ENCODE measurements at regions not wholly inside any gene's neighbourhood (a gene's known extent, or its start where the extent isn't known, plus 50 kb on each side); places are given as distances from the start of the nearest gene placed in this dataset.

GRCh38 chr21:28644762-28645161 is 347.9 kb downstream of the LTN1 start:
- H3K36me3 ChIP-seq, result peaks cover 0 to 5% of the 10 kb centered on the region in 2 donors
- 83 to 85% methylated on average over 1 of the region's 1 CpG for WGBS, 2 donors (ENCODE audit: low coverage in 1 of 2)
- no peak for ATAC-seq
- no peak overlapping the region for H3K27ac ChIP-seq
- H3K27me3 ChIP-seq, result no peaks in the 10 kb centered on the region
- no peak for TF ChIP-seq CTCF (IDR thresholded peaks at IDR 0.05)
- no peaks in the 10 kb centered on the region for H3K4me1 ChIP-seq
- no peak overlapping the region for H3K4me3 ChIP-seq
- H3K9me3 ChIP-seq, result no peaks in the 10 kb centered on the region

- Histone ChIP-seq H3K27ac (no peak overlapping the region), H3K36me3 (peaks cover 0 to 5% of the 10 kb centered on the region in 2 donors), H3K4me1 (no peaks in the 10 kb centered on the region), H3K4me3 (no peak overlapping the region), H3K27me3 (no peaks in the 10 kb centered on the region), H3K9me3 (no peaks in the 10 kb centered on the region)
- 100% methylated on average over 1 of the region's 4 CpGs for WGBS, 2 donors (ENCODE audit: low coverage in 1 of 2)
- no peak for TF ChIP-seq EP300 (IDR thresholded peaks at IDR 0.05)
- TF ChIP-seq POLR2AphosphoS5 (IDR thresholded peaks at IDR 0.05), result no peak
- no peak for TF ChIP-seq CTCF (IDR thresholded peaks at IDR 0.05)
- no peak for TF ChIP-seq POLR2A (IDR thresholded peaks at IDR 0.05)
- ATAC-seq, result no peak
Observed at GRCh38 chr21:28642891-28643290, 349.8 kb downstream of the LTN1 start.

- Histone ChIP-seq H3K4me3 (no peak overlapping the region), H3K27ac (no peak overlapping the region), H3K9me3 (no peaks in the 10 kb centered on the region), H3K36me3 (peaks cover 0 to 5% of the 10 kb centered on the region in 2 donors), H3K4me1 (peaks cover 0 to 2% (median 0%) of the 10 kb centered on the region in 3 donors), H3K27me3 (no peaks in the 10 kb centered on the region)
- ATAC-seq, result no peak
- WGBS, 2 donors (ENCODE audit: low coverage in 1 of 2), result 70 to 80% methylated on average over 1 of the region's 1 CpG
- no peak for TF ChIP-seq POLR2A (IDR thresholded peaks at IDR 0.05)
Observed at GRCh38 chr21:28641731-28642130, 350.9 kb downstream of the LTN1 start.

- peaks cover 0 to 5% of the 10 kb centered on the region in 2 donors for H3K36me3 ChIP-seq
- 73% methylated on average over 5 of the region's 5 CpGs for WGBS, 2 donors (ENCODE audit: low coverage in 1 of 2)
- no peak overlapping the region for H3K4me3 ChIP-seq
- TF ChIP-seq EP300 (IDR thresholded peaks at IDR 0.05), result no peak
- no peak for TF ChIP-seq POLR2A (IDR thresholded peaks at IDR 0.05)
- no peak for TF ChIP-seq POLR2AphosphoS5 (IDR thresholded peaks at IDR 0.05)
- TF ChIP-seq CTCF (IDR thresholded peaks at IDR 0.05), result no peak
- H3K4me1 ChIP-seq, result peaks cover 0 to 10% (median 0%) of the 10 kb centered on the region in 3 donors
- no peak for ATAC-seq
- no peak overlapping the region for H3K27ac ChIP-seq
- no peaks in the 10 kb centered on the region for H3K27me3 ChIP-seq
- H3K9me3 ChIP-seq, result no peaks in the 10 kb centered on the region
Observed at GRCh38 chr21:28640326-28640725, 352.4 kb downstream of the LTN1 start.

GRCh38 chr21:28639737-28640136 is 352.9 kb downstream of the LTN1 start:
- Histone ChIP-seq H3K27ac (no peak overlapping the region), H3K9me3 (no peaks in the 10 kb centered on the region), H3K27me3 (no peaks in the 10 kb centered on the region), H3K4me3 (no peak overlapping the region), H3K4me1 (peaks cover 0 to 14% (median 0%) of the 10 kb centered on the region in 3 donors), H3K36me3 (peaks cover 0 to 5% of the 10 kb centered on the region in 2 donors)
- ATAC-seq, result no peak
- TF ChIP-seq CTCF (IDR thresholded peaks at IDR 0.05), result no peak
- no peak for TF ChIP-seq EP300 (IDR thresholded peaks at IDR 0.05)
- TF ChIP-seq POLR2A (IDR thresholded peaks at IDR 0.05), result no peak
- TF ChIP-seq POLR2AphosphoS5 (IDR thresholded peaks at IDR 0.05), result no peak
- WGBS, 2 donors (ENCODE audit: low coverage in 1 of 2), result 88 to 91% methylated on average over 1 of the region's 1 CpG
